ENCODE measurements at regions not wholly inside any gene's neighbourhood (a gene's known extent, or its start where the extent isn't known, plus 50 kb on each side); places are given as distances from the start of the nearest gene placed in this dataset.

DNA sequence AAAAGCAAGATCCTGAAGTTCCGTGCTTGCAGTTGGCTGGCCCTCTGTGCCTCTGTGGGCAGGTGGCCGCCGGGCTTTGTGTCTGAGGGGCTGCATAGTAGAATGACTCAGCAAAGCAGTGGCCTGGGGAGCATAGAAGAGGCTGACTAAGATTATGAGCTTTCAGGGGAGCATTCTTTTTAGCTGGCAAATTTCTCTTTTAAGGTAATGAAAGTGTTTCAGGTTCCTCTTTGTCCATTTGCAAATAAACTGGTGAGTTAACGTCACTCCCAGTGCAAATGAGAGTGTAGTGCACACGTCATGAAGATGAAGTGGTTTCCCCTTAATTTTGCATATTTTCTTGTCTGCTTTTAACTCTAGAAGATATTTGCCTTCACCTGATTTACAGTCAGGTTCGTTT, 98.6 kb downstream of the BCL2L11 start:
- no peak overlapping the region for H3K4me3 Mint-ChIP-seq
- H3K27me3 Mint-ChIP-seq, result peaks cover 6% of the 10 kb centered on the region
- H3K9me3 Mint-ChIP-seq, result peaks cover 17% of the 10 kb centered on the region
- ATAC-seq (ENCODE audit: low read depth) (no peak), DNase-seq (no peak)
- no peaks in the 10 kb centered on the region for H3K4me1 Mint-ChIP-seq
- no peak overlapping the region for H3K27ac Mint-ChIP-seq
- H3K36me3 Mint-ChIP-seq, result peaks cover 6% of the 10 kb centered on the region
- POLR2A ChIA-PET, result no interaction called here

GRCh38 chr2:111219734-111220505, 99.2 kb downstream of the BCL2L11 start:
- H3K9me3 Mint-ChIP-seq, result peaks cover 19% of the 10 kb centered on the region
- POLR2A ChIA-PET, result no interaction called here

GRCh38 chr2:111220962-111221361, 100.2 kb downstream of the BCL2L11 start:
- no peak for DNase-seq
- H3K9me3 Mint-ChIP-seq, result peaks cover 21% of the 10 kb centered on the region
- no peak overlapping the region for H3K4me3 Mint-ChIP-seq
- POLR2A ChIA-PET, result no interaction called here
- no peaks in the 10 kb centered on the region for H3K4me1 Mint-ChIP-seq
- no peak overlapping the region for H3K27ac Mint-ChIP-seq
- no peak for ATAC-seq (ENCODE audit: low read depth)
- peaks cover 5% of the 10 kb centered on the region for H3K36me3 Mint-ChIP-seq
- peaks cover 6% of the 10 kb centered on the region for H3K27me3 Mint-ChIP-seq

More at GRCh38 chr2:111219734-111220505, 99.2 kb downstream of the BCL2L11 start:
- Mint-ChIP-seq H3K27ac (no peak overlapping the region), H3K4me3 (no peak overlapping the region), H3K36me3 (peaks cover 3% of the 10 kb centered on the region), H3K4me1 (no peaks in the 10 kb centered on the region), H3K27me3 (peaks cover 6% of the 10 kb centered on the region)
- no peak for DNase-seq
- ATAC-seq (ENCODE audit: low read depth), result no peak

- DNase-seq, result no peak
- H3K36me3 Mint-ChIP-seq, result peaks cover 6% of the 10 kb centered on the region
- no peak overlapping the region for H3K4me3 Mint-ChIP-seq
- POLR2A ChIA-PET, result interaction anchor here (0.6 kb wide), 1 partner anchor 478 kb away, joined by 5 read pairs; no protein-coding TSS in a partner anchor
- peaks cover 6% of the 10 kb centered on the region for H3K27me3 Mint-ChIP-seq
- H3K9me3 Mint-ChIP-seq, result peaks cover 21% of the 10 kb centered on the region
- no peak overlapping the region for H3K27ac Mint-ChIP-seq
- no peak for ATAC-seq (ENCODE audit: low read depth)
- no peaks in the 10 kb centered on the region for H3K4me1 Mint-ChIP-seq
These were observed 101.0 kb downstream of the BCL2L11 start for GRCh38 chr2:111221701-111222100.

GRCh38 chr2:111222204-111222866, 101.6 kb downstream of the BCL2L11 start:
- Mint-ChIP-seq H3K36me3 (peaks cover 6% of the 10 kb centered on the region), H3K4me3 (no peak overlapping the region), H3K4me1 (no peaks in the 10 kb centered on the region), H3K27ac (no peak overlapping the region), H3K9me3 (peaks cover 21% of the 10 kb centered on the region), H3K27me3 (peaks cover 6% of the 10 kb centered on the region)
- no peak for DNase-seq
- POLR2A ChIA-PET, result no interaction called here
- ATAC-seq (ENCODE audit: low read depth), result no peak

DNA sequence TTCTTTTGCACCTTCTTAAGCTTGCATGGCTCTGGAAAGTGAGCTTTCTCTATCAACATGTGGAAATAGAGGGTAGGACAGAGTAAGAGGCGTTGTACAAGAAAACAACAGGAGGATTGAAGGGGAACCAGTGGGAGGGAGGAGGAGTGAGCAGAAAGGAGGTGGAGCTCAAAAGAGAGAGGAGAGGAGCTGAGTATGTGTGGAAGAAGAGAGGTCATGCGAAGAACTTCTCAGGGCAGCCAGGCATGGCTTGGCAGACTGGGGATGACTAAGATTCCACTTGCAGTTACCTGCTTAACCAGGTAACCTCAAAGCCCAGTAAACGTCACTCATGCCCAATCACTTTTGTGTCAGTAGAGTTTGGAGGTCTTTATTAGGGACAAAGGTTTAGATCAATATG, 105.1 kb downstream of the BCL2L11 start:
- no peaks in the 10 kb centered on the region for H3K4me1 Mint-ChIP-seq
- peaks cover 8% of the 10 kb centered on the region for H3K36me3 Mint-ChIP-seq
- DNase-seq (no peak), ATAC-seq (ENCODE audit: low read depth) (no peak)
- no peak overlapping the region for H3K4me3 Mint-ChIP-seq
- peaks cover 25% of the 10 kb centered on the region for H3K9me3 Mint-ChIP-seq
- POLR2A ChIA-PET, result no interaction called here
- H3K27me3 Mint-ChIP-seq, result peaks cover 15% of the 10 kb centered on the region
- H3K27ac Mint-ChIP-seq, result no peak overlapping the region

DNA sequence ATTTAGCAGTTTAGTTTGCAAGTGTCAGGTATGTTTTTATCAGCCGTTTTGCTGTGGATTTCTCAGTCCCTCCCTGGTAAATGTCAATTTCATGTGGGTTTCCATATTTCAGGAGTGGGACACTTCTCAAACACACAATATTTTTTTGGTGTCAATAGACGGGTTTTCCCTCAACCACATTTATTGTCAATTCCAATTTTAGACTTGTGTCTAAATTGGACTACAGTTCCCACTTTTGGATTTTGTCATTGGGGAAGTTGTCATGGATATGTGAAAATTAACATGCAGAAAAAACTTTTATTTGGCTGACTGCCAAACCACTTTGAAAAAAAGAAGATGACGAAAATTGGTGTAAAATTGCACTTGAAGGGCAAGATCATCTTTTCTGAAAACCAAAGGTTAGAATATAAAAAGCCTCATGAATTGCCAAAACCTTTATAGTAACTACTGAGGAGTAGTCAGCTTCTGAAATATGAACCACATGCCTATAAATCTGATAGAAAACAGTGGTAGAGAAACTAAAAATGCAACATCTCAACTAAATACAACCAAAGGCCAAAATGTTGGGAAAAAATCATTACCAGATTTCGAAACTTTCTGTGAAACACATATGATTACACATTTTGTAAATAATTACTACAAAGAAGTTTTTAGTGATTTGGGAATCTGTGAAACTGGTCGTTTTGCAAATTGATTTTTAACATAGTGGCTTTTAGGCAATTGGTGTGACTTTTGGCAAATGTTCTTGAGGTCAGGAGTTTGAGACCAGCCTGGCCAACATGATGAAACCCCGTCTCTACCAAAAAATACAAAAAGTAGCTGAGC, 106.4 kb downstream of the BCL2L11 start:
- H3K27me3 Mint-ChIP-seq, result peaks cover 16% of the 10 kb centered on the region
- DNase-seq (no peak), ATAC-seq (ENCODE audit: low read depth) (no peak)
- no peak overlapping the region for H3K27ac Mint-ChIP-seq
- H3K9me3 Mint-ChIP-seq, result peaks cover 28% of the 10 kb centered on the region
- H3K36me3 Mint-ChIP-seq, result peaks cover 8% of the 10 kb centered on the region
- POLR2A ChIA-PET, result no interaction called here
- H3K4me1 Mint-ChIP-seq, result no peaks in the 10 kb centered on the region
- no peak overlapping the region for H3K4me3 Mint-ChIP-seq

GRCh38 chr2:111227716-111228141, 107.0 kb downstream of the BCL2L11 start:
- no peaks in the 10 kb centered on the region for H3K4me1 Mint-ChIP-seq
- DNase-seq, result no peak
- POLR2A ChIA-PET, result no interaction called here
- H3K36me3 Mint-ChIP-seq, result peaks cover 8% of the 10 kb centered on the region
- ATAC-seq (ENCODE audit: low read depth), result no peak
- peaks cover 14% of the 10 kb centered on the region for H3K27me3 Mint-ChIP-seq
- no peak overlapping the region for H3K27ac Mint-ChIP-seq
- peaks cover 25% of the 10 kb centered on the region for H3K9me3 Mint-ChIP-seq
- no peak overlapping the region for H3K4me3 Mint-ChIP-seq

DNA sequence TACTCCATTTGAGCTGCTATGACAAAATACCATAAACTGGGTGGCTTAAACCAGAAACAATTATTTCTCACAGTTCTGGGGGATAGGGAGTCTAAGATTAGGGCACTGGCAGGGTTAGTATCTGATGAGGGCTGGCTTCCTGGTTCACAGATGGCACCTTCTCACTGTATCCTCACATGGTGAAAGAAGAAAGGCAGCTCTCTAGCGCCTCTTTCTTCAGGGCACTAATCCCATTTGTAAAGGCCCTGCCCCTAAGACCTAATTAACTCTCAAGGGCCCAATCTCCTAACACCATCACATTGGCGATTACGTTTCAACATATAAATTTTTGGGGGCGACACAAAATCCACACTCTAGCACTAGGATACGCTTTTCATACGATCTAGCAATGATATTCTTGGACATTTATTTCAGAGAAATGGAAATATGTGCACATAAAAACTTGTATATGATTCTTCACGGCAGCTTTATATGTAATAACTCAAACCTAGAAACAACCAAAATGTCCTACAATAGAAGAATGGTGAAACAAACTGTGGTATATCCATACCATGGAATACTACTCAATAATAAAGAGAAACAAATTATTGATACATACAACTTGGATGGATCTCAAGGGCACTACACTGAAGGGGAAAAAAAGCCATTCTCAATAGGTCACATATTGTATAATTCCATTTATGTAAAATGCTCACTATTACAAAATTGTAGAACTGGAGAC, 111.0 kb downstream of the BCL2L11 start:
- POLR2A ChIA-PET, result no interaction called here
- no peaks in the 10 kb centered on the region for H3K4me1 Mint-ChIP-seq
- no peak overlapping the region for H3K4me3 Mint-ChIP-seq
- peaks cover 15% of the 10 kb centered on the region for H3K27me3 Mint-ChIP-seq
- H3K36me3 Mint-ChIP-seq, result peaks cover 2% of the 10 kb centered on the region
- ATAC-seq (ENCODE audit: low read depth) (no peak), DNase-seq (no peak)
- H3K9me3 Mint-ChIP-seq, result peaks cover 17% of the 10 kb centered on the region
- no peak overlapping the region for H3K27ac Mint-ChIP-seq

DNA sequence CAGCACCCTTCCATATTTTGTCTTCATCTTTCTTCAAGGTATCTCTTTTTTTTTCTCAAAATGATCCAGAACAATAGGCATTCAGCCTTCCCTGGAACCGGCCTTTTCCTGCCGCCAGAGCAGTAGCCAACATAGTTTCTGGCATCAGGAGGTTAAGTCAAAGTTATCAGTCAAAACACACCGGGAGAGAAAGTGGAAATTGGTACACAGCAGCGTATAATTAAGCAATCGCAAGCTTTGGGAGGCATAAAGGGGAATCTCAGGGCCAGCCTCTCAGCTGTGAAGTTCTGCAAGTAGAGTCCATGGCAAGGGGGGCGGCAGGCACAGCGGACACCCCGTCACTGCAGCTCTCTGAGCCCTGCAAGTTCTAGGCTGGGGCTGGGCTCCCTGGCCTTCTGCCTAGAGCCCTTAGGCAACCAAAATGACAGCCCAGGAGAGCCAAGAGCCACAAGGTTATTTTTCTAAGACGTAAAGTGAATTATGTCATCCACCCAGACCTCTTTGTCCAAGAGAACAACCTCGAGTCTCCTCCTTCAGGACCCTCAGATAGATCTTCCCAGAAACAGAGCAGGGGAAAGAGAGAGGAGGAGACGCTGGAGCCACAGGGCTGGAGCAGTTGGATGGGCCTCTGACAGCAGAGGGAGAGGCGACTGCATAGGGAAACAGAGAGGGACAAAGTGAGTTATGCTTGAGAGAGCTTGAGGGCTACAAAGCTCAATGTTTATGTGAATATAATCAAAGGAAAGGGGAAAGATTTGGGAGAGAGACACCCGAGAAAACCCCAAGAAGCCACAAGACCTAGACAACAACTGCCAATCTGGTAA, 114.7 kb downstream of the BCL2L11 start:
- DNase-seq (no peak), ATAC-seq (ENCODE audit: low read depth) (no peak)
- POLR2A ChIA-PET, result no interaction called here
- no peak overlapping the region for H3K27ac Mint-ChIP-seq
- H3K4me3 Mint-ChIP-seq, result no peak overlapping the region
- peaks cover 15% of the 10 kb centered on the region for H3K9me3 Mint-ChIP-seq
- H3K36me3 Mint-ChIP-seq, result peaks cover 11% of the 10 kb centered on the region
- peaks cover 9% of the 10 kb centered on the region for H3K4me1 Mint-ChIP-seq
- H3K27me3 Mint-ChIP-seq, result peaks cover 6% of the 10 kb centered on the region

DNA sequence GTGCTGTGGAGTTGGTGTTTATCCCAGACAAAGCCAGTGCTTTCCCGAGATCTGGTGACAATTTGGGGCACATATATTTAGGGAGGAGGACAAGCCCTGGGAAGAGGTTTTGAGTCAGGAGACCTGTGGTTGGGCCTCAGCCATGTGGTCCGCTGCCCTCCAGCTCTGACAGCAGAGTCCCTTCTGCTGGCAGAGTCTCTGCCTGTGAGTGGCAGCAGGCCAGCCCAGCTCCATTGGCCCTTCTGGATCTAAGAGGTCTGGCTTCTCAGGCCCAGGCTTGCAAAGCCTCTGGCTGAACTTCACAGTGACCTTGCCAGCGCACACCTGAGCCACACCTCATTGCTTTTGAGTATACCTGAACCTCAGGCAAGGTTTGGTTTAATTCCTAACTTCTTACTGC, 115.3 kb downstream of the BCL2L11 start:
- Mint-ChIP-seq H3K36me3 (peaks cover 14% of the 10 kb centered on the region), H3K4me3 (no peak overlapping the region), H3K27ac (no peak overlapping the region), H3K9me3 (peaks cover 10% of the 10 kb centered on the region), H3K4me1 (peaks cover 9% of the 10 kb centered on the region), H3K27me3 (peaks cover 2% of the 10 kb centered on the region)
- POLR2A ChIA-PET, result no interaction called here
- DNase-seq (no peak), ATAC-seq (ENCODE audit: low read depth) (no peak)

GRCh38 chr2:111238296-111238695, 117.6 kb downstream of the BCL2L11 start:
- peaks cover 5% of the 10 kb centered on the region for H3K9me3 Mint-ChIP-seq
- no peak for ATAC-seq (ENCODE audit: low read depth)
- no peak overlapping the region for H3K4me3 Mint-ChIP-seq
- peaks cover 9% of the 10 kb centered on the region for H3K4me1 Mint-ChIP-seq
- no peak for DNase-seq
- no peak overlapping the region for H3K27ac Mint-ChIP-seq
- peaks cover 4% of the 10 kb centered on the region for H3K27me3 Mint-ChIP-seq
- peaks cover 14% of the 10 kb centered on the region for H3K36me3 Mint-ChIP-seq
- POLR2A ChIA-PET, result no interaction called here

Data from activated naive CD8-positive, alpha-beta T cell treated with anti-CD3 and anti-CD28 coated beads, Interleukin-2, amount 10 ng/mL, durations not matched to agents 7 days and 5 days (primary cell).